ENCODE measurements at regions not wholly inside any gene's neighbourhood (a gene's known extent, or its start where the extent isn't known, plus 50 kb on each side); places are given as distances from the start of the nearest gene placed in this dataset.

DNA sequence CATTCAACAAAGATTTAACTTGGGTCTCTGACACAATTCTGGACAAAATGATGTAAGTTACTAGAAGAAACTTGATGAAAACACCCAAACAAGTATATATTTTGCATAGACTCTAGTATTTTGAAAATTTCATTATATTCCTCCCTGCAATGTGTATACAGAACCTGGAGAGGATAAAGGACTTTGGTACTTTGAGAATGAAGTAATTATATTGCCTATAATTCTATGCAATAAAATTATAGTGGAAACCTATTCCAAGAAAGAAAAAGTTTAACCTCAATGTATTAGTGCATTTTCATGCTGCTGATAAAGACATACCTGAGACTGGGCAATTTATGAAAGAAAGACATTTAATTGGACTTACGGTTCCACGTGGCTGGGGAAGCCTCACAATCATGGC, 1146.1 kb downstream of the KCNT2 start:
- H3K9me3 Mint-ChIP-seq = no peaks in the 10 kb centered on the region
- H3K4me3 Mint-ChIP-seq = no peak overlapping the region
- H3K4me1 Mint-ChIP-seq (ENCODE audit: low read depth) = no peaks in the 10 kb centered on the region
- H3K27ac Mint-ChIP-seq = no peak overlapping the region
- H3K27me3 Mint-ChIP-seq (ENCODE audit: low read depth) = no peaks in the 10 kb centered on the region
- no peak for DNase-seq (ENCODE audit: low spot score)
- H3K36me3 Mint-ChIP-seq (ENCODE audit: low read depth) = no peaks in the 10 kb centered on the region

DNA sequence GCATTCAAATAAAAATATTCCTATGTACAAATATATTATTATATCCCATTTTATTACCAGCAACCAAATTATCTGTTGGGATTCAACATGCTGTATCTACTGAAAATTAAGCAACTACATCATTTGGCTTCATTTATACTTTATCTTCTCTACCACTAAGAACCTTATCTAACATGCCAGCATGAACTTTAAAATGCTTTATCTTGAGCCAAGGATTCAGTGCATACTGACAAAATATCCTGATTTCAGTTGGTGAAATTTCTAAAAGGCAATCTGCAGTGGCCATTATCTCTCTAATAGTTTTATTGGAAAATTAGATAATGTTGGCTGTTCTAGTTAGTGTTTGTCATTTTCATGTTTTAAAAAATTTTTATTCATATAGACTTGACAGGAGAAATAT, 1149.9 kb downstream of the KCNT2 start:
- no peak overlapping the region for H3K4me3 Mint-ChIP-seq
- no peaks in the 10 kb centered on the region for H3K27me3 Mint-ChIP-seq (ENCODE audit: low read depth)
- no peaks in the 10 kb centered on the region for H3K9me3 Mint-ChIP-seq
- H3K4me1 Mint-ChIP-seq (ENCODE audit: low read depth) = no peaks in the 10 kb centered on the region
- DNase-seq (ENCODE audit: low spot score) = no peak
- no peak overlapping the region for H3K27ac Mint-ChIP-seq
- H3K36me3 Mint-ChIP-seq (ENCODE audit: low read depth) = no peaks in the 10 kb centered on the region

DNA sequence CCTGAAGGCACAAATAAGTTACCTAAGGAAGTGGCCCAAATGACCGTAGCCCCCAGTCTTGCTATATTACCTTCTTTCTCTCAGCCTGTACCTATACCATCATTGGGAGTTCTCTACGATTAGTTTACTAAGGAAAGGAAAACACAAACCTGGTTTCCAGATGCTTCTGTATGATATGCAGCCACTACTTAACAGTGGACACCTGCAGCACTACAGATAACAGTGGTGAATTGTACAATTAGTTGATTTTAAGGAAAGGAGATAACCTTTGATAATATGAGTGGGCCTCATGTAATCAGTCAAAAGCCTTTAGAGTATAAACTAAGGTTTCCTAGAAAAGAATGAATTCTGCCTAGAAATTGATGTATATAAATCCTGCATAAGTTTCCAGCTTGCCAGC, 1157.4 kb downstream of the KCNT2 start:
- H3K4me3 Mint-ChIP-seq = no peak overlapping the region
- no peaks in the 10 kb centered on the region for H3K36me3 Mint-ChIP-seq (ENCODE audit: low read depth)
- H3K4me1 Mint-ChIP-seq (ENCODE audit: low read depth) = no peaks in the 10 kb centered on the region

DNA sequence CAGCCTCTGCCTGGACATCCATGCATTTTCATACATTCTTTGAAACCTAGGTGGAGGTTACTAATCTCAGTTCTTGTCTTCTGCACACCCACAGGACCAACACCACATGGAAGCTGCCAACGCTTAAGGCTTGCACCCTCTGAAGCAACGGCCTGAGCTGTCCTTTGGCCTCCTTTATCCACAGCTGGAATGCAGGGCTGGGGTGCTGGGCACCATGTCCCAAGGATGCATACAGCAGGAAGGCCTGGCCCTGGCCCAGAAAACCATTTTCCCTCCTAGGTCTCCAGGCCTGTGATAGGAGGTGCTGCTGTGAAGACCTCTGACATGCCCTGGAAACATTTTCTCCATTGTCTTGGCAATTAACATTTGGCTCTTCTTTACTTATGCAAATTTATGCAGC, 1168.6 kb downstream of the KCNT2 start:
- Mint-ChIP-seq H3K27me3 (ENCODE audit: low read depth) (no peaks in the 10 kb centered on the region), H3K4me1 (ENCODE audit: low read depth) (no peaks in the 10 kb centered on the region), H3K27ac (no peak overlapping the region), H3K4me3 (no peak overlapping the region), H3K9me3 (no peaks in the 10 kb centered on the region), H3K36me3 (ENCODE audit: low read depth) (no peaks in the 10 kb centered on the region)
- no peak for DNase-seq (ENCODE audit: low spot score)

More for the DNA sequence above, 1157.4 kb downstream of the KCNT2 start:
- H3K27ac Mint-ChIP-seq = no peak overlapping the region
- H3K9me3 Mint-ChIP-seq = peaks cover 9% of the 10 kb centered on the region
- H3K27me3 Mint-ChIP-seq (ENCODE audit: low read depth) = no peaks in the 10 kb centered on the region
- DNase-seq (ENCODE audit: low spot score) = no peak

DNA sequence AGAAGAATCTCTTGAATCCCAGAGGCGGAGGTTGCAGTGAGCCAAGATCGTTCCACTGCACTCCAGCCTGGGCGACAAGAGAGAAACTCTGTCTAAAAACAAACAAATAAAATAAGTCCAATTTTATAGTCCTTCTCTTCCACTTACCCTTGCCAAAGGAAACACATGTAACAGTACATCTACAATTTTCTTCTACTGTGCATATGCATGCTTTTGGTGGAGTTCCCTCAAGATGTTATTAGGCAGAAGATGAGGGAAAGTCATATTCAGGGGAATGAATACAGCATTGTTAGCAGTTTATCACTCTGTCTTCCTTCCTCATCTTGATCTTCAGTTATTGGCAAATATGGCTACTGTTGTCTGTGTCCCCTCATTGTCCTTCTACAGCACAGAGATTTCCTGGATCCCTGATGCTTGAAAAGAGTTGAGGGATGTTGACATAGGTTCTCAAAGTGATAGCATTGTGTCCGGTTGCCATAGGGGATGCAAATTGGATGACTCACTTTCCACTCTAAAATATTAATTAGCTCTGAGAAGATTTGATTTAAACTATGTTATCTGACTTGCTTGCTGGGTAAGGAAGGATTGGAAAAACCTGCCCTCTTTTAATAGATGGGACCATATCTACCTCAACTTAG, 1173.6 kb downstream of the KCNT2 start:
- Mint-ChIP-seq H3K4me1 (ENCODE audit: low read depth) (no peaks in the 10 kb centered on the region), H3K27ac (no peak overlapping the region), H3K36me3 (ENCODE audit: low read depth) (no peaks in the 10 kb centered on the region), H3K4me3 (no peak overlapping the region), H3K9me3 (no peaks in the 10 kb centered on the region), H3K27me3 (ENCODE audit: low read depth) (no peaks in the 10 kb centered on the region)
- DNase-seq (ENCODE audit: low spot score) = no peak

DNA sequence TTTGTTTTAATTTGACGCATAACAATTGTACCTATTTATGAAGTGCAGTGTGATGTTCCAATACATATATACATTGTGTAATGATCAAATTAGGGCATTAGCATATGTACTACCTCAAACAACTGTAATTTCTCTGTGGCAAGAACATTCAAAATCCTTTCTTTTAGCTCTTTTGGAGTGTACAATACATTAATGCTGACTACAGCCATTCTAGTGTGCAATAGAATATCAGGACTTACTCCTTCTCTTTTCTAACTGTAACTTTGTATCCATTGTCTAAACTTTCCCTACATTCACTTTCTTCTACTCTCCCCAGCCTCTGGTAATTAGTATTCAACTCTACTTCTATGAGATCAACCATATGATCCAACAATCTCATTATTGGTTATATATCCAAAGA, 1177.4 kb downstream of the KCNT2 start:
- no peak overlapping the region for H3K4me3 Mint-ChIP-seq
- no peak for DNase-seq (ENCODE audit: low spot score)
- H3K27ac Mint-ChIP-seq = no peak overlapping the region
- no peaks in the 10 kb centered on the region for H3K36me3 Mint-ChIP-seq (ENCODE audit: low read depth)
- H3K9me3 Mint-ChIP-seq = no peaks in the 10 kb centered on the region
- no peaks in the 10 kb centered on the region for H3K27me3 Mint-ChIP-seq (ENCODE audit: low read depth)
- no peaks in the 10 kb centered on the region for H3K4me1 Mint-ChIP-seq (ENCODE audit: low read depth)

DNA sequence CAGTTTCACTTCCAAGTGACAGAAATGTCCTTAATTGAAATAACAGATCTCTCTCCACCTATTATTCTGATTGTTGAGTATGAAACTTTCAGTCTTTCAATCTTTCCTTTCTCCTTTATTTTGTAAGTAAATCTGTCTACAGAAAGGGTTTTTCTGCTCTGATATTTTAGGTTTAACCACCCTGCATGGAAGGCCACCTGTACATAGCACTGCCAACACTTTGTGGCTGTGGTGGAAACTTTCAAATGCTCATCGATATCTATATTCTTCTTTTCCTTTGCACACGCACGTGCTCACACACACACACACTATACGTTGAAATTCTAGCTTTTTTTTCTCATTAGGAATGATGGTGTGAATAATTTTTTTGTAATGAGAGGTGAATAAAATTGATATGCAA, 1179.3 kb downstream of the KCNT2 start:
- no peaks in the 10 kb centered on the region for H3K36me3 Mint-ChIP-seq (ENCODE audit: low read depth)
- H3K9me3 Mint-ChIP-seq = no peaks in the 10 kb centered on the region
- H3K4me3 Mint-ChIP-seq = no peak overlapping the region
- no peak overlapping the region for H3K27ac Mint-ChIP-seq
- no peak for DNase-seq (ENCODE audit: low spot score)
- no peaks in the 10 kb centered on the region for H3K27me3 Mint-ChIP-seq (ENCODE audit: low read depth)
- H3K4me1 Mint-ChIP-seq (ENCODE audit: low read depth) = no peaks in the 10 kb centered on the region

DNA sequence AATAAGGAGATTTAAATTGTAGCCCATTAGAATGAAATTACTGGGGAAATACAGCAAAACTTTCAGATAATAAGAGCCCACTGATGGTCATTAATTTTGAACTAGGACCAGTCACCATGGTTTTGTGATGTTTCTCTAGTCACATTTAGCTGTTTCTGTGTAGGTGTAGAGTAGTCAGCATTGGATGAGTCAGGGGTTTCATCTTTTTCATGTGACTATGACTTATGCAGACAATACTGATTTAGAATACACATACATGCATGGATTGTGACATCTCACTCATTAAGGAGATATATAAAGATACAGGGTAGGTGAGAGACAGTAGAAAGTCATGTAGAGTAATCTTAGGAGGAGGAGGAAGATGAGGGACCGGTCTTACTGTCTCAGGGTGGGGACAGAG, 1192.7 kb downstream of the KCNT2 start:
- no peak for DNase-seq (ENCODE audit: low spot score)
- H3K27ac Mint-ChIP-seq = no peak overlapping the region
- H3K9me3 Mint-ChIP-seq = no peaks in the 10 kb centered on the region
- H3K27me3 Mint-ChIP-seq (ENCODE audit: low read depth) = no peaks in the 10 kb centered on the region
- no peaks in the 10 kb centered on the region for H3K36me3 Mint-ChIP-seq (ENCODE audit: low read depth)
- no peak overlapping the region for H3K4me3 Mint-ChIP-seq
- H3K4me1 Mint-ChIP-seq (ENCODE audit: low read depth) = no peaks in the 10 kb centered on the region

DNA sequence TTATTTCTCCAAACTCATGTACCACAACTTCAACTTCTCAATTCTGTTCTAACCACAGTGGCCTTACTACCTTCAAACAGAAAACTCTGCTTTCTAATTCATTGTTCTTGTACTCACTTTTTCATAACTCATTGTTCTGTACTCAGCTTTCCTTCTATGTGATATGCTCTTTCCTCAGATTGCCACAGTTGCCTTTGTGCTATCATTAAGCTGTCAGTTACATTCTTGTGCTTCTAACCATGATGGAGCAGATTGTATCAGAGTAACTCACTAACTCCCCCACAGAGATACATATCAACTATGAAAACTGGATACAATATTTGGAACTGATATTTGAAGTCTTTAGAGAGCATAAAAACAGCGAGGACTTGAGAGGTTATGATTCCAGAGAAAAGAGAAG, 1213.7 kb downstream of the KCNT2 start:
- no peak for DNase-seq (ENCODE audit: low spot score)
- H3K27ac Mint-ChIP-seq = no peak overlapping the region
- no peaks in the 10 kb centered on the region for H3K27me3 Mint-ChIP-seq (ENCODE audit: low read depth)
- no peaks in the 10 kb centered on the region for H3K36me3 Mint-ChIP-seq (ENCODE audit: low read depth)
- H3K4me3 Mint-ChIP-seq = no peak overlapping the region
- H3K9me3 Mint-ChIP-seq = no peaks in the 10 kb centered on the region
- H3K4me1 Mint-ChIP-seq (ENCODE audit: low read depth) = no peaks in the 10 kb centered on the region

DNA sequence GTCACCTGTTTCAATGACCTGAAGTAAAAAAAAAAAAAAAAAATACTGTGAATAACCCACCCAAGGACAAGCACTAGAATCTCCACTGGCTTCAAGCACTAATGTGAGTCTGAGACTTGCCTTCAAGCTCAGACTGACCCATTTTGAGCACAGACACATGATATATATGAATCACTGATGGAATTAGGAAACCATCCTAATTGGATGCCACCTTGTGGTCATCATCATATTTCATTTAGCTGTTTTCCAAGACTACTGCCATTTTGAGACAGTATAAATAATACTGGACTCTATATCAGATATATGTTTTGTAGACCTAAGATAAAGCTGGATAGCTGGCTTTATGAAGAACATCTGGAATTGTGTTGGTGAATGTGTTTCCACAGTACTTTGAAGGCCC, 1232.0 kb downstream of the KCNT2 start:
- Mint-ChIP-seq H3K9me3 (no peaks in the 10 kb centered on the region), H3K4me1 (ENCODE audit: low read depth) (no peaks in the 10 kb centered on the region), H3K27ac (no peak overlapping the region), H3K27me3 (ENCODE audit: low read depth) (no peaks in the 10 kb centered on the region), H3K4me3 (no peak overlapping the region), H3K36me3 (ENCODE audit: low read depth) (no peaks in the 10 kb centered on the region)
- DNase-seq (ENCODE audit: low spot score) = no peak

DNA sequence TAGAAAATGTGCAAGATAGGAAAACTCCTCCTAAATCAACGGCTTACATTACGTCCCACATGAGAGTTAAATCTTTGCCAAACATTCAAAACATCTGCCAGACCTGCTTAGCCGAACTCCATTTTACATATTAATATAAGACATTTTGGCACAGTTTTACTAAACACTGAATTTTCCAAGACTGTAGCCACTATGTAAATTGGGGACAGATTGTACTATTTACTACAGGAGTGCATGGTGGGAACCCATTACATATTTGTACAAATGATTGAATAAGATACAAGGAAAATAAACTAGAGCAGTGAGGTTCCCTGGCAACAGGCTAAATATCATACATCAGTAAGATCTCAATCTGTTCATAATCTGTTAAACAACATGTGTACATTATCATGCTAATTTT, 1234.4 kb downstream of the KCNT2 start:
- H3K9me3 Mint-ChIP-seq = no peaks in the 10 kb centered on the region
- DNase-seq (ENCODE audit: low spot score) = no peak
- no peaks in the 10 kb centered on the region for H3K36me3 Mint-ChIP-seq (ENCODE audit: low read depth)
- no peaks in the 10 kb centered on the region for H3K27me3 Mint-ChIP-seq (ENCODE audit: low read depth)
- H3K27ac Mint-ChIP-seq = no peak overlapping the region
- H3K4me1 Mint-ChIP-seq (ENCODE audit: low read depth) = no peaks in the 10 kb centered on the region
- no peak overlapping the region for H3K4me3 Mint-ChIP-seq

DNA sequence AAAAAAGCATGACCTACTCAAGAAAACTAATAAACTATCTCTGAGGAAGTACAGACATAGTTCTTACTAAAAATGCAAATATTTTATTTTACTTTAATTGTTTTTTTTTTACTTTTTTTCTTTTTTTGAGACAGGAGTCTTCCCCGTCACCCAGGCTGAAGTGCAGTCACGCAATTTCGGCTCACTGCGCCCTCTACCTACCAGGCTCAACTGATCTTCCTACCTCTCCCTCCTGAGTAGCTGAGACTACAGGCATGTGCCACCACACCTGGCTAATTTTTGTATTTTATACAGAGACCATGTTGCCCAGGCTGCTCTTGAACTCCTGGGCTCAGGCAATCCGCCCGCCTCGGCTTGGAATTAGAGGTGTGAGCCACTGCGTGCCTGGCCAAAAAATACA, 1263.1 kb downstream of the KCNT2 start:
- Mint-ChIP-seq H3K27me3 (ENCODE audit: low read depth) (no peaks in the 10 kb centered on the region), H3K4me3 (no peak overlapping the region), H3K27ac (no peak overlapping the region), H3K4me1 (ENCODE audit: low read depth) (no peaks in the 10 kb centered on the region), H3K36me3 (ENCODE audit: low read depth) (no peaks in the 10 kb centered on the region), H3K9me3 (no peaks in the 10 kb centered on the region)
- no peak for DNase-seq (ENCODE audit: low spot score)

DNA sequence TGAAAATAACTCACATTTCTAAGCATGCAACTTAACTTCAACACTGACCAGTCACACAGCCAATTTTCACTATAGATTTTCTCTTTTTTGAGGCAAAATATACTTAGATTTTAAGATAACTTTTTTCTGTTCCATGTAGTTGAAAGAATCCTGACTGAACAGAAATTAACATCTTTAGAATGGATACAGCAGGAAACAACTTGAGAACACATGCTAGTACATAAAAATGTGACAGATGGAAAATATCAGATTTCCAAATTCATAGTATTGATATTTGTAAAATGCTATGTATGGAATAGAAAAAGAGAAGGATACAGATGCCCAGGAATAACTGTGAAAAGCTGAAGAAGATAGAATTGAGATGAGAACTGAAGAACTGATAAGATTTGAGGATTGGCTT, 1270.6 kb downstream of the KCNT2 start:
- Mint-ChIP-seq H3K27me3 (ENCODE audit: low read depth) (no peaks in the 10 kb centered on the region), H3K36me3 (ENCODE audit: low read depth) (no peaks in the 10 kb centered on the region), H3K4me1 (ENCODE audit: low read depth) (no peaks in the 10 kb centered on the region), H3K9me3 (no peaks in the 10 kb centered on the region), H3K27ac (no peak overlapping the region), H3K4me3 (no peak overlapping the region)
- no peak for DNase-seq (ENCODE audit: low spot score)

DNA sequence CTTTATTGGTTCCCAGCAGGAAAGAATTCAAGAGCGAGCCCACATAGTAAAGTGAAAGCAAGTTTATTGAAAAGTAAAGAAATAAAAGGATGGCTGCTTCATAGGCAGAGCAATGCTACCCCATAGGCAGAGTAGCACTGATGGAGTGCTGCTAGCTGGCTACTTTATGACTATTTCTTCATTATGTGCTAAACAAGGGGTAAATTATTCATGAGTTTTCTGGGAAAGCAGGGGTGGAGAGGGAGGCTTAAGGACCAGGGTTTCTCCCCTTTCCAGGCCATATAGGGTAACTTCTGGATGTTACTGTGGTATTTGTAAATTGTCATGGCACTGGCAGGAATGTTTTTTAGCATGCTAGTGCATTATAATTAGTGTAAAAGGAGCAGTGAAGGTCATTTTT, 1271.4 kb downstream of the KCNT2 start:
- no peak overlapping the region for H3K27ac Mint-ChIP-seq
- no peaks in the 10 kb centered on the region for H3K36me3 Mint-ChIP-seq (ENCODE audit: low read depth)
- H3K27me3 Mint-ChIP-seq (ENCODE audit: low read depth) = no peaks in the 10 kb centered on the region
- no peak overlapping the region for H3K4me3 Mint-ChIP-seq
- no peak for DNase-seq (ENCODE audit: low spot score)
- H3K9me3 Mint-ChIP-seq = no peaks in the 10 kb centered on the region
- H3K4me1 Mint-ChIP-seq (ENCODE audit: low read depth) = no peaks in the 10 kb centered on the region

DNA sequence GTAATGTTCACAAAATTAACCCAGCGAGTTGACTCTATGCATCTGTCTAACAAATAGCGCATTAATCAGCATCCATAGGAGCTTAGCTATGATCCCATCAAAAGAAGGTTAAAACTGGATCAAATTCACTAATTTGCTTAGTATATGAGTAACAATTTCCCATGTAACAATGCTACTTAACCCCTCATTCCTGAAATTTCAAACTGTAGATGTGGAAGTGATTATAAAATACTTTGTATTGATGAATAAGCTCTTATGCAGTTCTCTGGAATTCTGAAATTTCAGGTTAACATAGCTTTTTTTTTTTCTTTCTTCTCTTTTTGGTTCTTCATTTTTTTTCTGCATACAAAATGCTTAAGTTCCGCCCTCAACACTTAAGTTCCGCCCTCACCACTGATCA, 1272.7 kb downstream of the KCNT2 start:
- Mint-ChIP-seq H3K36me3 (ENCODE audit: low read depth) (no peaks in the 10 kb centered on the region), H3K4me1 (ENCODE audit: low read depth) (no peaks in the 10 kb centered on the region), H3K27me3 (ENCODE audit: low read depth) (no peaks in the 10 kb centered on the region), H3K27ac (no peak overlapping the region), H3K4me3 (no peak overlapping the region), H3K9me3 (no peaks in the 10 kb centered on the region)
- DNase-seq (ENCODE audit: low spot score) = no peak
